ENCODE measurements at regions not wholly inside any gene's neighbourhood (a gene's known extent, or its start where the extent isn't known, plus 50 kb on each side); places are given as distances from the start of the nearest gene placed in this dataset.

DNA sequence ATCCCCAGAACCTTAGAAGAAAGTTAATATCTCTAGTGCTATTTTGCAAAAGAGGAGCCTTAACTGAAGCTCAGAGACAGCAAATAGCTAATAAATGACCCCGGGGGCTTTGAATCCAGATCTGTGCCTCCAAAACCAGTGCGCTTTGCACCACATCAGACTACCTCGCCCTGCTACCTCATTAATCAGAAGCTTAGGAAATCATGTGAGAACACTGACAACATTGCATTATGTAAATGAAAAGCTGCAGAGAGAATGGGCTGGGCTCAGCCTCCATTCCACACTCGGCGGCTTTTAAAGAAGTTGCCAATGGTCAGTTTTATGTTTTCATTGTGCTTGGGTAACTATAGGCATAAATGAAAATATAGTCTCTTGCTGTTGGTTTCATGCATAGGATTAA lies 54.0 kb upstream of the STMND1 start:
- no peak for DNase-seq

DNA sequence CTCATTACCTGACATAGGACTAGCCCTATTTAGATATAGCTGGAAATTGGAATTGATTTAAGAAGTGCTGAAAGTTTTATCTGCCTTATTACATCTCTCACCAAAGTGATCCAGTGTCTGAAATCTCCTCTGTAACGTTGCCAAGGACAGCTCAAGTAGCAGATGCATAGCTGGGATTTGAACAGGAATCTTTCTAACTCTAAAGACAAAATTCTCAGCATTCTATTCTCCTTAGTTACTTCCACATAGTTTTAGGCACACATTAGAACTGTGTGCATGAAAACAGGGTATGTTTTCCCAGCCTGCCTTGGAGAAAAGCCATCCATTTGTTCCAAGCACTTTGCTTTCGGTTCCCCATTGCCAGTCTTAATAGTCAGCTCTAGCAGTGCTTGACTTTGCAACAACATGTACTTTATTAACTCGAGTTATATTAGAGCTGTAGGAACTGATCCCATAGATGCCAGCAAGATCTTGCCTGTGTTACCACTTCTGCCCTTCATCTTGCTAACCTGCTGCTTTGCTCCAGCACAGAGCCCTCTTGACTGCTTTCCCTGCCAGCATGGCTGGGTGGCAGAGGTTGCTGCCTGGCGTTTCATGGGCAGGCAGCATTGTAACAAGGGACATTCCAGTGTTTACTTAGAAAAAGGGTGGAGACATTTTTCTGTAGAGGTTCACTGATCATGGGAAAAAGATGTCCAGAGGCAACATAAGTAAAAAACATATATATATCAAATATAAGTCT lies 56.1 kb upstream of the STMND1 start:
- peak in 2 of 14 donors; percentile 15 to 39 for DNase-seq

DNA sequence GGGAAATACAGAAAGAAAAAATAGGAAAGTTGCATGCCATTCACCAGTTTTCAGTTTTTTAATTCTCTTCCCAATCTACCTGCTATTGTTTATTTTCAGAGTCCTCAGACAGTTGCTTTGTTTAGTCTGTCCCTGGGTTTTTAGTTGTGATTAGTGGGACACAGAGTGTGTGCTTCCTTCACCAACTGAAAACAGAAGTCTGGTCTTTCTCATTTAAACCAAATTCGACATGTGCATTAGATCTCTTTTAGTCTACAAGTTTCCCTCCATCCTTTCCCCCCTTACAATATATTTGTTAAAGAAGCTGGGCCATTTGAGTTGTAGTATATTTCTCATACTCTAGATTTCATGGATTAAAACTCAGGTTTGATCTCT lies 58.7 kb upstream of the STMND1 start:
- no peak for DNase-seq

DNA sequence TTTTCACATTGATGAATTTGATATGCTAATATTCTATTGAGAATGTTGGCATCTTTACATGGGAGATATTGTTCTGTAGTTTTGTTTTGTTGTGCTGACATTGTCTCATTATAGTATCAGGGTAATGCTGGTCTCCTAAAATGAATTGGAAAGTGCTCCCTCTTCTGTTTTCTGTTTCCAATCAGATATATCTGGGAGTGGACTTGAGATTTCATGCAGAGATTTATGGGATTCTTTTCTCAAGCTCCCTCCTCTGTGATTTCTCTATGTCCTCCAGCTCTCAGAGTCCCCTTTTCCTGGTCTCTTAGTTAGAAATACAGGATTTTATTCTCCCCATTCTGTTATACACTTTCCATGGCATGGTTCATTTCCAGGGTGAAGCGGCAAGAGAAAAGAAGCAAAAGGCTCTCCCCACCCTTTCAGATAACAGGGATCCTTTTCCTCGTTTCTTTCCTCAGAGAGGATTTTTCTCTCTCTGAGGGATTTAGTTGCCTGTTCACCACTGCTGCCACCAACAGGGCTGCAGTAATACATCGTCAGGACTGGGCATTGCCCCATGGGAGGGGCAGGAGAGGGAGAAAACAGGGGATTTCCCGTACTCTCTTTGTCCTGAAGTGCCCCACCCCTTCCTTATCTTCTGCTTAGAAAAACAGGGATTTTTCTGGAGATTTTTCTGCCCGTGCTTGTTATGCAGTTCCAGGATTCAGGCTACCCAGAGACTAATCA lies 59.3 kb upstream of the STMND1 start:
- peak in 8 of 14 donors; percentile 3 to 32 (median 22) for DNase-seq

DNA sequence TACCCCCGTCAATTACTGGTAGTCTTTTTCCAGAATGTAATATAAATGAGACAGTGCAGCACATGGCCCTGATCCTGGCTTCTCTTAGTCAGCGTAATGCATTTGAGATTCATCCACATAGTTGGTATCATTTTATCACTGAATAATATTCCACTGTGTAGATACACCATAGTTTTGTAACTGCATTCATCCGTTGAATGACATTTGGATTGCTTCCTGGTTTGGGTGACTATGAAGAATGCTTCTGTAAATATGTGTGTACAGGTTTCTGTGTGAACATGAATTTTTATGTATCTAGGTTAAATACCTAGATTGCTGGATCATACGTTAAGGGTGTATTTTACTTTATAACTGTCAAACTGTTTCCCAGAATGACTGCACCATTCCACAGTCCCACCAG lies 62.6 kb upstream of the STMND1 start:
- no peak for DNase-seq

DNA sequence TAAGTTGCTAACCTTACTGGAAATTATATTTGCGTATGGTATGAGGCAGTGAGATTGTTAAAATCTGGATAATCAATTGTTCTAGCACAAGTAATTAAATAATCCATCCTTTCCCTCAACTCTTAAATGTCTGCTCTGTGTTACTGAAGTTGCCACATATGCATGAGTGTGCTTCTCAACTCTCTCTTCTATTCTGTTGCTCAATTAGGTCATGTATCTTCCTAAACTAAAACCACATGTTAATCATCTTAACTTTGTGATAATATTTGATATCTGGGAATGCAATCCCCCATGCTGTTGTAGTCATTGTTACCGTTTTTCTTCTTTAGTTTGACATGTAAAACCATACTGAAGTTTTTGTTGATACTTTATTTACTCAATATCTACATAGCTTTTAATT lies 63.5 kb upstream of the STMND1 start:
- no peak for DNase-seq

DNA sequence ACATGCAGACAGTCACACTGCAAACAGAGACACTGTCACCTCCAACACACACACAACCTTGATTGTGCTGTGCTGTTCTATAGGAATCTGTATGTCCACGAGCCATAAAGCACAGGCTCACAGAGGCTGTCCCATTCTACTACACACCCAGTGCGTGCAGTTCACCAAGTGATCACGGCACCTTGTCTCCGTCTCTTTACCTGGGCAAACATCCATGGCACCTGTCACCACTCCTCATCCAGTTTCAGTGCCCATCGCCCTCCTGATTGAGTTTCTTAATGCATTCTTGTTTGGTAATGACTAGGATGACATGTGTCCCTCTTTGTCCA lies 65.8 kb upstream of the STMND1 start:
- DNase-seq, result no peak

DNA sequence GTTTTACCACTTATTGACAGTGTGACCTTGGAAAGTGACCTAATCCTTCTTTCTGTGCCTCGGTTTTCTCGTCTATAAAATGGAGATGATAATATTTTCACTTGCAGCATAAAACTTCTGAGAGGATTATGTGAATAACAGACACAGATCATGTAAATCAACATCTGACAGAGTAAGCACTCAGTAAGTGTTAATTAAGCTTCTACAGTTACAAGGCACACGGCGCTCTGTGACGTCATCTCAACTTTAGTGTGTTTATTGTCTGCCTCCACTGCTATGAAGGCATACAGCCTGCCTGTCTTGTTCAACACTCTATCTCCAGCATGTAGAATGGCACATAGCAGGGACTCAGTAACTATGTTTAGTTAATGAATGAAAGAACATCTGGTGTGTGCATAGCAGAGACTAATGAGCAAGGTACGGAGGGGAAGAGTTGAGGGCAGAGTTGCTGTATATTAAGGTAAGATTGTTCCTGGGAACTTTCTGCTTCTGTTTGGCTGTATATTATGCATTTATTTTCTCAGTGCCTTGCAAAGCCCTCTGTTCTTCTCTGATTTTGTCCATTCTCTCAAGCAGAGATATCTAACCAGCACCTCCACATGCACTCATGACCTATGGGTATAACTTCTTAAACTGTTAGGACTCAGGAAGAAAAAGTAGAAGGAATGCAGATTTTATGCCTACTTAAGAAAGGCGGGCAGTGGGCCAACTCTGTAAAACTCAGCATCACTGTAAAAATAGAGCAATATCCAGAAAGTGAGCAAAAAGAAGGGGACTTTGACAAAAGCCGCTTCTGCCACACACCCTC lies 66.4 kb upstream of the STMND1 start:
- DNase-seq, result no peak

DNA sequence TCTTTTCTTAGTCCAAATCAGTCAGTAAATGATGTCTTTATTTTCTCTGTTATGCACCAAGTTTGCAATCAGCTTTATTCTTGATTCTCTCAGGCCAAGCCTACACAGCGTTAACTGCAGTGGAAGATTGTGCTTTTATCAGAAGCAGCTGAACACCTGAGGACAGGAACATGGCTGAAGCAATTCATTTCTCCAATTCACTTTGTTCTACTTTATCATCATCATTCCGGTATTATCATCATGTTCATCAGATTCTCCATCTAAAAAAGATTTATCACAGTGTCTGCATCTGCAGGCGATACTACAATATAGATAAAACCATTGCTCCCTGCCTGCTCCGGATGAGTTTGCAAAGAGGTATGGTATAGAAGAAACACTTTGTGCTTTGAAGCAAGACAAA lies 68.1 kb upstream of the STMND1 start:
- no peak for DNase-seq

DNA sequence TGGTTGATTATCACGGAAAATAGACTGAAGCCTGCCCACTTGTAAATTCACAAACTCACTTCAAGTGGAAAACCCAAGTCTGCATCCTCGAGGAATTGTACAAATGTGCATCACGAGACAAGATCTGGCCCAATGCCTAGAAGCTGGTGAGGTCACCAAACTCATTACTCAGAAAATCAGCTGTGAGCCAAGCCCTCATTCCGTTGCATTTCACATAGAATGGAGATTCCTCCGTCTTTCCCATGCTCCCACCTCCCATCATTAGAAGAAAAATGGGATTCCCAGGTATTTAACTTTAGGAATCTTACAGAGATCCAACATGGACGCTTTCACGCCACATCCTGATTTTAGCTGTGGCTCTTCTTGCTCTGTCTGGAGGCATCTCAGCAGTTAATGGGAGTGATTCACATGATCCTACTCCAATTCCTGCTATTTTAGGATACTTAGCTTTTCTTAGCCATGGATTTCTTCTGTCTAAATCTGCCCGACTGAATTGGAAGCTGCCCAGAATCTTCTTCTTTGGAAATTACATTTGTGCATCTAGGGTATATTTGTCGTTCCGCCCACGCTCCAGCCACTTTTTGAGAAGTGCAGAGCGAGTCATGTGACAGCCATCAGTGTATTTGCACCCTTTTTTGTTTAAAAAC lies 68.7 kb upstream of the STMND1 start:
- DNase-seq, result peak in 10 of 14 donors; percentile 8 to 65 (median 37)

DNA sequence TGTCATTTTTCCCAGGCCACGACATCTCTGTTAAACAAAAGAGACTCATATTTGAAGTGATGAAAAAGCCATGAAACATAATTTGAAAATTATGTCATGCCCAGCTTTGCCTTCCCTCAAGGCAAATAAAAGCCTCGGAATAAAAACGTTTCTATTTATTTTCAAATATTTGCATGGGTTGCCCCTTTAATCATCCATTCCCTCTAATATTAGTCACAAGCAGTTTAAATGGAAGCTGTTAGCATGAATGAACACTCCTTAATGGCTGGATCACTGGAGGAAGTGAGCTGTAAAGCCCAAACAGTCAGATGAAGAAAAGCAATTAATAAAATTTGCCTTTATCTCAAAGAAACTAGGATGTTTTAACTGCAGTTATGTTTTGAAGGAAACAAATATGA lies 69.3 kb upstream of the STMND1 start:
- no peak for DNase-seq

DNA sequence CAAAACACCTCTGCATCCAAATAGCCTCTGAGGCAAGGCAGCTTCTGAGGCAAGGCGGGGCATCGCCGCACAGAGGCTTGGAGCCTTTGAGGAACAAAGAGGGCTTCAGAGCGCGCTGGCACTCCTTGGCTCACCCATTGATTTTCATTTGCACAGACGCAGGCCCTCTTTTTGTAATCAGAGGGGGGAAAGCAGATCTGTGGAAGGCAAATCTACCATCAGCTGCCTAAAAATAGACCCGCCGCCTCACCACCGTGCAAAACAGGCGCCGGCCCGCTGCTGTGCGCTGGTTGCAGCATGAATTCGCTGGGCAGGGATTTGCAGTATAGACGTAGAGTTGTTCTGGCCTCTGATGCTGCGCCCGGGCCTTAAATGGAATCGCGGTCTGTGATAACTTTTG lies 69.9 kb upstream of the STMND1 start:
- DNase-seq, result peak in 7 of 14 donors; percentile 15 to 64 (median 31)

DNA sequence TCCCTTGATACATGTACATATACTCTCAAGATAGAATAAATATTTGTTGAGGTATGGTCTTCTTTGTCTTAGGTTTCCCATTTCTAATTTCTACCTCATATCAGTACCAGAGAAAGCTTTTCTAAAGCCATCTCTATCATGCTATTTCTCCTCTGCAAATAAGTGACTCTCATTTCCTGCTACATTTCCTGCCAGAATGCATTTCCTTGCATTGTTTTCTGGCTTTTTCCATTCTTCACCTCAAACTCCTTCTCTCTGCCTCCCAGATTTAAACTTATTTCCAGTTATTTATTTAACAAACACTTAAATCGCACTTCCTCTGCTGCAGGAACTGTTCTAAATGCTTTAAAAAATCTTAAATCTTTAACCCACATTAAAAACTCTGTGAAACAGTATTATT lies 74.4 kb upstream of the STMND1 start:
- no peak for DNase-seq

DNA sequence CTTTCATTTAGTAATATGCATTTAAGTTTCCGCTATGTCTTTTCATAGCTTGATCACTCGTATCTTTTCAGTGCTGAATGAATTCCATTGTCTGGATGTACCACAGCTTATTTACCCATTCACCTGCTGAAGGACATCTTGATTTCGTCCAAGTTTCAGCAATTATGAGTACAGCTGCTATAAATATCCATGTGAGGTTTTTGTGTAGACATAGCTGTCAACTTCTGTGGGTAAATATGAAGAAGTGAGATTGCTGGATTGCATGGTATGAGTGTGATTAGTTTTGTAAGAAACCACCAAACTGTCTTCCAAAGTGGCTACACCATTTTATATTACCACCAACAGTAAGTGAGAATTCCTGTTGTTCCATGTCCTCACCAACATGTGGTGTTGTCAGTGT lies 79.2 kb upstream of the STMND1 start:
- DNase-seq, result no peak

DNA sequence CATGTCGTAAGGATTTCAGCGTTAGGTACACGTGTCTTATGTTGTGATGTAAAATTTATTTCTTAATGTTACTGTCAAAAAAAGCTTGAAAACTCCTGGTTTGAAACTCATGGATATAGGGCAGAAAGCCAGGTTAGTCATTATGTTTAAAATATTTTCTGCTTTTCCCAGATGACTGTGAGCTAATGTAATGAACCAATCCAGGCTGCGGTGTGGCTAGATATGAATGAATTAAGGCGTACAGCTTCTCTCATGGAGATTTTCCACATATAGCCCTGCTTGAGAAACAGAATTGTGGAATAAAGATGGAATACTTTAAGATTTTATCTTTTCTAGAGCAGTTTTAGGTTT lies 80.3 kb upstream of the STMND1 start:
- DNase-seq, result no peak

DNA sequence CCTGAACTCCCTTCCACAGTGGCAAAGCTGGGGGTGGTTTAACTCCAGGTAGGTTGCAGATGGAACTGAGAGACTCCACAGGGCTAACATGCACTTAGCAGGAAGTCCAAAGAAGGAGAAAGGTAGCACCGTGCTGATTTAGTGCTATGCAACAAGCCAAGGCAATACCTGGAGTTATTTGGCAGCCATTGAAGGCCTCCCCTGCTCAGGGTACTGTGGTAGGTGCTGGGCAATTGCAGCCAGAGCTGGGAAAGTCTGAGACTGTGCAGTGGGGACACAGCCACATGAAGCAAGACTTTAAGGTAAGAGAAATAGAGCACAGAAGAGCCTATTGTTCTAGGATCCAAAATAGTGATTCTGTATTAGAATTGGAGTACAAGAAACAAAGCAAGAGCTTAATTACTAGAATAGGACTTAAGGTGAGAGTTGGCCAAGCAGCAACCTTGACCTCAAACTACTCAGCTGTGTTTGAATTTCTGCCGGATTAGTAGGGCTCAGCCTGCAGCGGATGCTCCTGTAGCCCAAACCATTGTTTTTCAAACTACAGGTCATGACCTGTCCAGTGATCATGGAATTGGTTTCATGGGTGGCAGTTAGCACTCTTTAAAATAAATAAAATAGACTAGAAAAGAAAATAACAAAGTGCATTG lies 80.8 kb upstream of the STMND1 start:
- DNase-seq, result no peak

DNA sequence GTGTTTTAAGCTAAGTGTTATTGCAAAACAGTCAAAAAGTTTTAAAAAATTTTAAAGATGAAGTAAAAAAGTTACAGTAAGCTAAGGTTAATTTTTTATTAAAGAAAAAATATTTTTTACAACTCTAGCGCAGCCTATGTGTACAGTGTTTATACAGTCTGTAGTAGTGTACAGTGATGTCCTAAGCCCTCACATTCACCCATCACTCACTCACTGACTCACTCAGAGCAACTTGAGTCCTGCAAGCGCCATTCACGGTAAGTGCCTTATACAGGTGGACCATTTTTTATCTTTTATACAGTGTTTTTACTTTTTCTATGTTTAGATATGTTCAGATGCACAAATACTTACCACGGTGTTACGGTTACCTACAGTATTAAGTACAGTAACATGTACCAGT lies 83.4 kb upstream of the STMND1 start:
- no peak for DNase-seq

DNA sequence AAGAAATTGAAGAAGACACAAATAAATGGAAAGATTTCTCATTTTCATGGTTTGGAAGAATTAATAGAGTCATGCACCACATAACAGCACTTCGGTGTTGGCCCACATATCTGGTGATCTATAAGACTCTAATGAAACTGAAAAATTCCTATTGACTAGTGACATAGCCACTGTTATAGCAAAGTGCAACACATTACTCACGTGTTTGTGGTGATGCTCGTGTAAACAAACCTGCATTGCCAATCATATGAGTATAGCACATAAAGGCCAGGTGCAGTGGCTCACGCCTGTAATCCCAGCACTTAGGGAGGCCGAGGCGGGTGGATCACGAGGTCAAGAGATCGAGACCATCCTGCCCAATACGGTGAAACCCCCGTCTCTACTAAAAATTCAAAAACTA lies 84.4 kb upstream of the STMND1 start:
- DNase-seq, result no peak

DNA sequence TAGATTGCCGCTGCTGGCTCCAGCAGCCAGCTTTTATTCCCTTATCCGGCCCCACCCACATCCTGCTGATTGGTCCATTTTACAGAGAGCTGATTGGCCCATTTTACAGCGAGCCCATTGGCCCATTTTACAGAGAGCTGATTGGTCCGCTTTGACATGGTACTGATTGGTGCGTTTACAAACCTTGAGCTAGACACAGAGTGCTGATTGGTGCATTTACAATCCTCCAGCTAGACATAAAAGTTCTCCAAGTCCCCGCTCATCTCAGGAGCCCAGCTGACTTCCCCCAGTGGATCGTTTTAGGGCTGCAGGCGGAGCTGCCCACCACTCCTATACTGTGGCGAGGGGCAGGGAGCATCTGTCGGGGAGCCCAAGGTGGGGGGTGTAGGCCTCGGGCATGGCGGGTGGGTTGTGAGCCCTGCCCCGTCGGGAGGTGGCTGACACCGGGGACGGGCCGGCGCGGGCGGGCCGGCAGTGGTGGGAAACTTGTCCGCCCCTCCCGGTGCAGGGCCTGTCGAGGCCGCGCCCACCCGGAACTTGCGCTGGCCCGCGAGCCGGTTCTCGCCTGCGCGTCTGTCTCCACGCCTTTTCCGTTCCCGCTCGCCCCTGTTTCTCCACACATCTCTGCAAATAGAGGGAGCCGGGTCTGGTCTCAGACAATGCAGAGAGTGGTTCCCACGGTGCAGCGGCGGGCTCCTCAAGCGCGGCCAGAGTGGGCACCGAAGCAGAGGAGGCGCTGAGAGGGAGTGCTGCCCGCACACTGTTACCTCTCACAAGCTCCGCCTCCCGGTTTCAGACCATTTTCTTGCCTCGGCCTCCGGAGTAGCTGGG lies 86.1 kb upstream of the STMND1 start:
- no peak for DNase-seq

DNA sequence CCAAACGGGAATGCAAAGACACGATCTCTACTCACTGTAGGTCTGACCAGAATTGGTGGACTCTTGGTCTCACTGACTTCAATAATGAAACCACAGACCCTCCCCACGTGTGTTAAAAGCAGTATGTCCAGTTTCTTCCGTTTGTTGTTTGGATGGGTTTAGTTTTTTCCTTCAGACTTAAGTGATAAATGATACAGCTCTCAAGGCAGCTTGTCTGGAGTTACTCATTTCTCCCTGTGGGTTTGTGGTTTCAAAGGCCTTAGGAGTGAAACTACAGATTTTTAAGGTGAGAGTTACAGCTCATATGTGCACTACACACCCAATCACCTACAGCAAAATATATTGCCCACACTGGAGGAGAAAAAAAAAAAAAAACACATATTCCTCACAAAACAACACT lies 86.7 kb upstream of the STMND1 start:
- DNase-seq, result no peak

DNA sequence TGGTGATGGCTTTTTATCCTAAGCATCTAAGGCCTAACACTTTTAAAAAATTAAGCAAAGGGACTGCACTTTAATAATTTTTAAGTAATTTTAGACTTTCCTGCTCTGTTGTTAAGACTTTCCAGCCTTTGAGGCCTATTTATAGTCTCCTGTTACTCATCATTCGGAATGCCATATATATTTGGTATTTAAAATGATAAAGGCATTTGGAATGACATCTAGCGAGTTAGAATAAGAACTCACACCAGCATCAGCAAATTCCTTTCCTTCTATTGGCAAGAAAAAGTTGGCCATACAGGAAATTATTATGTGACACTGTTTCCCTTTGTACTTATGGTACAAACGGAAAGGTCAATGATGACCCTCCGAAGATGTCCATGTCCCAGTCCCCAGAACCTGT lies 88.1 kb upstream of the STMND1 start:
- DNase-seq, result no peak

All from C1 segment of cervical spinal cord (tissue), 14 donors.